ENCODE measurements at regions not wholly inside any gene's neighbourhood (a gene's known extent, or its start where the extent isn't known, plus 50 kb on each side); places are given as distances from the start of the nearest gene placed in this dataset.

DNA sequence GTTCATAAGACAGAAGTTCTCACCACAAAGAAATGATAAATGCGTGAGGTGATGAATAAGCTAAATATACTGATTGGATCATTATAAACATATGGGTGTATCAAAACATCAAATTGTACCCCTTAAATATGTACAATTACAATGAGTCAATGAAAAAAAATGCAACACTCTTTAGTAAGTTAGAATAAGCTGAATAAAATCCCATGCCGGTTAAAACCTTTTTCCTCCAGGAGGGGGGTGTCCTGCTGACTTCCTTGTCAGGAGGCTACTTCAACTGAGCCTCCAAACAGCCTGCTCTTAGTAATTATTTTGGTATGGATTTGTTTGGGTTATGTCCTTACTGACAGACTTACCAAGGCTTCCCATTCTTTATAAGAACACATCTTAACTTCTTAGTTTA lies 649.1 kb downstream of the INHBA start:
- no peak for DNase-seq
- Mint-ChIP-seq H3K4me1 (no peaks in the 10 kb centered on the region), H3K36me3 (ENCODE audit: low read depth) (no peaks in the 10 kb centered on the region)

GRCh38 chr7:41052736-41053135 lies 650.2 kb downstream of the INHBA start:
- POLR2A ChIA-PET: no interaction called here

More for the DNA sequence above, 649.1 kb downstream of the INHBA start:
- Mint-ChIP-seq H3K27ac (no peak overlapping the region), H3K9me3 (peaks cover 48% of the 10 kb centered on the region), H3K4me3 (no peak overlapping the region), H3K27me3 (no peaks in the 10 kb centered on the region)
- POLR2A ChIA-PET: no interaction called here
- CTCF ChIA-PET: no interaction called here

DNA sequence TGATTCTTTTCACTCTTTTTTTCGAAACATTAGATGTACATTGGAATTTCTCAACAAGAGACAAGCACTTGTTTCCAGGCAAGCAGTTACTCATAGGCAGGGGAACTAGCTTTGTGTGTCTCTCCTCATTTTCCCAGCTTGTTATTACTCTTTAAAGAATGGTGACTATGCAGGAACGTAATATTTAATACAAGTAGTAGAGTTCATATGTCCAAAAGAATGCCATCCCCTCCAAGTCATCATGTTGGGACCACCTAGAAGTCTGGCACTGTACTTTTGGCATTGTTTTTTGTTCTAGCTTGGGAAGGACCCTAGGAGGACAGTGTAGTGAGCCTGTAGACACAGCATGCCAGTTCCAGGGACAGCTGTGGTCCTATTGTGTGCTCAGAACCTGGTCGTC lies 650.7 kb downstream of the INHBA start:
- peaks cover 40% of the 10 kb centered on the region for H3K9me3 Mint-ChIP-seq
- ChIA-PET CTCF (no interaction called here), POLR2A (no interaction called here)
- no peaks in the 10 kb centered on the region for H3K4me1 Mint-ChIP-seq
- H3K27ac Mint-ChIP-seq: no peak overlapping the region
- H3K27me3 Mint-ChIP-seq: no peaks in the 10 kb centered on the region
- H3K4me3 Mint-ChIP-seq: no peak overlapping the region
- DNase-seq: no peak
- no peaks in the 10 kb centered on the region for H3K36me3 Mint-ChIP-seq (ENCODE audit: low read depth)

More at GRCh38 chr7:41052736-41053135, 650.2 kb downstream of the INHBA start:
- Mint-ChIP-seq H3K27ac (no peak overlapping the region), H3K27me3 (no peaks in the 10 kb centered on the region), H3K36me3 (ENCODE audit: low read depth) (no peaks in the 10 kb centered on the region), H3K4me1 (no peaks in the 10 kb centered on the region), H3K4me3 (no peak overlapping the region), H3K9me3 (peaks cover 42% of the 10 kb centered on the region)
- DNase-seq: no peak
- CTCF ChIA-PET: no interaction called here

DNA sequence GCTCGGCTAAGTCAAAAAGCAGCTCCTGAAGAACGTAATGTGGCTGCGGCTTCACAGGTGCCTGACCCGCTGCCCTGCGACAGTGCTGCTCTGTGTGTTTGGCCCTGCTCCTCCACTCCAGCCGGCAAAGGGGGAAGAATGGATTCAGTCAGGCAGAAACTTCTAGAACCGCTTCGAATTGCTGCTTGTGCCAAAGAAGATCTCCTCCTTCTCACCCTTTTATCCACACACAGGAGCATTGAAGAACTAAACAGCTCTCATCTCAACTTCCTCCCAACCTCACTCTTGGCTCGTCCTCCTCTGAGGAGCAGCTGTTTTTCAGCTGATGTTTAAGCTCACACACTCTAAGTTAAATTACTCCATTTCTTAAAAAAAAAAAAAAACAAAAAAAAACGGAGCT lies 651.4 kb downstream of the INHBA start:
- DNase-seq: no peak
- H3K4me3 Mint-ChIP-seq: no peak overlapping the region
- ChIA-PET POLR2A (no interaction called here), CTCF (no interaction called here)
- no peak overlapping the region for H3K27ac Mint-ChIP-seq
- no peaks in the 10 kb centered on the region for H3K36me3 Mint-ChIP-seq (ENCODE audit: low read depth)
- no peaks in the 10 kb centered on the region for H3K27me3 Mint-ChIP-seq
- peaks cover 36% of the 10 kb centered on the region for H3K9me3 Mint-ChIP-seq
- H3K4me1 Mint-ChIP-seq: no peaks in the 10 kb centered on the region

DNA sequence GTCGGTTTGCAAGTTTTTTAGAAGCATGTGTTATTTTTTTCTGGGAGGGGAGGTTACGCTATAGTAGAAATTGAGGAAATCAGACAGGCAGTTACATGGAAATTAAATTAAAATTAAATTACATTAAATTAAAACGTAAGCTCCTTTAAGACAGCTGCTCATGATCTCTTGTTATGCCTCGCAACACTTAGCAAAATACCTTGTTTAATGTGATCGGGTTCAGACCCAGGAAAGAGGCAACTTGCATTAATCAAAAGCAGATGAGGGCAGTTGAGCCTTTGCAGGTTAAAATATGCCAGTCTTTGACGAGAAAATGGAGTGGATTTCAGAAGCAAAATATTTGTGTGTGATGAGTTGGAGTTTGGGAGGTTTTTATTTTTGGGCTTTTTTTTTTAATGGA lies 651.8 kb downstream of the INHBA start:
- H3K27me3 Mint-ChIP-seq: no peaks in the 10 kb centered on the region
- no peak overlapping the region for H3K27ac Mint-ChIP-seq
- H3K4me3 Mint-ChIP-seq: no peak overlapping the region
- DNase-seq: no peak
- H3K4me1 Mint-ChIP-seq: no peaks in the 10 kb centered on the region
- no peaks in the 10 kb centered on the region for H3K36me3 Mint-ChIP-seq (ENCODE audit: low read depth)
- H3K9me3 Mint-ChIP-seq: peaks cover 32% of the 10 kb centered on the region
- POLR2A ChIA-PET: no interaction called here
- CTCF ChIA-PET: no interaction called here

- Mint-ChIP-seq H3K9me3 (peaks cover 26% of the 10 kb centered on the region), H3K4me1 (no peaks in the 10 kb centered on the region), H3K27ac (no peak overlapping the region), H3K27me3 (no peaks in the 10 kb centered on the region), H3K4me3 (no peak overlapping the region), H3K36me3 (ENCODE audit: low read depth) (no peaks in the 10 kb centered on the region)
- ChIA-PET POLR2A (no interaction called here), CTCF (no interaction called here)
- DNase-seq: no peak
Observed at GRCh38 chr7:41048771-41049170, 654.1 kb downstream of the INHBA start.

- no peaks in the 10 kb centered on the region for H3K4me1 Mint-ChIP-seq
- no peaks in the 10 kb centered on the region for H3K36me3 Mint-ChIP-seq (ENCODE audit: low read depth)
- ChIA-PET POLR2A (no interaction called here), CTCF (interaction anchor here (0.6 kb wide), 1 partner anchor 729 kb away, joined by 3 read pairs; no protein-coding TSS in a partner anchor)
- H3K27me3 Mint-ChIP-seq: no peaks in the 10 kb centered on the region
- H3K4me3 Mint-ChIP-seq: no peak overlapping the region
- no peak overlapping the region for H3K27ac Mint-ChIP-seq
- H3K9me3 Mint-ChIP-seq: peaks cover 24% of the 10 kb centered on the region
- no peak for DNase-seq
Observed at GRCh38 chr7:41047789-41048191, 655.1 kb downstream of the INHBA start.

DNA sequence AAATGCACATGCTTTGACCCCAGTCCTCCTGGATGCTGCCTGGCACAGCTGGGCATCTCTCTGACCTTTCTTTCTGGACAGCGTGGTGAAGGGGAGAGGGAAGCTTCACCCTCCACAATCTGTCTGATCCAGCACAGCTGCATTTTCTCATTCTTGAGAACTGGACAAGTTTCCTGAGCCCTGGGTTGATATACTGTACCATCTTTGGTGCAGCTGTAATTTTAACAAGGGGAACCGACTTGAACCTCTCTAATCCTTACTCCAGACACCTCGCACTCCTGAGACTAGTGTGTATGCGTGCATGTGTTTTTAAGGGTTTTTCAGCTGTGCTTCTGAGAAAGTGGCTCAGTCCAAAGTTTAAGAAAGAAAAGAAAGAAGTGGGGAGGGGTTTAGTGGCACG lies 655.7 kb downstream of the INHBA start:
- ChIA-PET CTCF (interaction anchor here (0.6 kb wide), 1 partner anchor 730 kb away, joined by 3 read pairs; no protein-coding TSS in a partner anchor), POLR2A (no interaction called here)
- Mint-ChIP-seq H3K4me1 (no peaks in the 10 kb centered on the region), H3K36me3 (ENCODE audit: low read depth) (no peaks in the 10 kb centered on the region), H3K27ac (no peak overlapping the region), H3K4me3 (no peak overlapping the region), H3K27me3 (no peaks in the 10 kb centered on the region), H3K9me3 (peaks cover 22% of the 10 kb centered on the region)
- DNase-seq: no peak

GRCh38 chr7:41046776-41047175 lies 656.1 kb downstream of the INHBA start:
- H3K27me3 Mint-ChIP-seq: no peaks in the 10 kb centered on the region
- peaks cover 19% of the 10 kb centered on the region for H3K9me3 Mint-ChIP-seq
- no peaks in the 10 kb centered on the region for H3K36me3 Mint-ChIP-seq (ENCODE audit: low read depth)
- ChIA-PET POLR2A (no interaction called here), CTCF (no interaction called here)
- H3K4me3 Mint-ChIP-seq: no peak overlapping the region
- no peak overlapping the region for H3K27ac Mint-ChIP-seq
- H3K4me1 Mint-ChIP-seq: no peaks in the 10 kb centered on the region
- DNase-seq: no peak

DNA sequence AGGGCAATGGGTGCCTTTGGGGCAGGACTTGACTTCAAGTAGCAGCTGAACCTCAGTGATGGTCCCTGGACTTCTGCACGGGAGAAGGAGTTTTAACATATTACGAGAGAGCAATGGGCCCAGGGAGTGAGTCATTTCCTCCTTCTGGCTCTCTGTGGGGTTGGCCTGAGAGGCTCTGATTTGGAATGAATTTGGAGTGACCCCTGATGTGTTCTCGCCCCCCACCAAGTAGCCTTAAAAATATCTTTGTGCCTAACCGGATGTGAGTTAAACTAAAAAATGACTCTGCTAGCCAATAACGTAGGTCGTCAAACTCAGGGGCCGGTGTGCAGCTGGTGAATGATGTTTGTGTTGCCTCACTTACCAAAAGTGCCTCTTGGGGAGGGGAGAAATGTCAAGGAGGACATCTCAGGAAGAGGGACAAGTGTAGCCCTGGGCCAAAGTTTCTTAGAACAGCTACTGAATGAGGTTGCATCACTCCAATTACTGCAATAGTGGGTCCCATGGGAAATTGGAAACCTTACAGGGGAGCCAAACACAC lies 656.6 kb downstream of the INHBA start:
- Mint-ChIP-seq H3K36me3 (ENCODE audit: low read depth) (no peaks in the 10 kb centered on the region), H3K9me3 (peaks cover 17% of the 10 kb centered on the region), H3K4me3 (no peak overlapping the region), H3K4me1 (no peaks in the 10 kb centered on the region), H3K27ac (no peak overlapping the region), H3K27me3 (no peaks in the 10 kb centered on the region)
- ChIA-PET CTCF (no interaction called here), POLR2A (no interaction called here)
- DNase-seq: no peak

DNA sequence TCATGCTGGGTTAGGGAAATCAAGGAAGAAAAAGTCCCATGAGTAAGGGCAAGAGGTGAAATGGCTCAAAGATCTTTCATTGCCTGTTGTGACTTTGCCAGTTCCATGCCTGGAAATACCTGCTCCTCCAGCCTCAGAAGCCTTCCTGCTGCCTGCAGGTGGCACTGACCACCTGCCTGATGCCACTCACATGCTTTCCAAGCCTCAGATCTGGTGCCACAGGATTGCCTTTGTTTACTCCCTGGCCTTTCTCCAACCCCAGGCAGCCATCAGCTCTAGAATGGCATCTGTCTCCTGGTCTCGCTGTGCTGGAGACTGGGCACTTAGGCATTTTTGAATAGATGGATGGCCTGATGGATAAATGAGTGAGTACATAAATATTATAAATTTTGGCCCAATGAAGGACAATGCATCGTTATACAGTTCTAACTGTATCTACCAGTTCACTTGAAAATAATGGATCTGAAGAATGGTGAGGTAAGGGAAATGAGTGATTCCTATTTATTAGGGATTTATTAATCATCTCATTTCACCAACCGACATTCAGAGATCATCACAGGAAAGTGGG lies 657.2 kb downstream of the INHBA start:
- Mint-ChIP-seq H3K36me3 (ENCODE audit: low read depth) (no peaks in the 10 kb centered on the region), H3K4me3 (no peak overlapping the region), H3K4me1 (no peaks in the 10 kb centered on the region), H3K27me3 (no peaks in the 10 kb centered on the region), H3K9me3 (peaks cover 14% of the 10 kb centered on the region), H3K27ac (no peak overlapping the region)
- DNase-seq: no peak
- POLR2A ChIA-PET: no interaction called here
- CTCF ChIA-PET: no interaction called here

GRCh38 chr7:41039981-41040380 lies 662.9 kb downstream of the INHBA start:
- no peak for DNase-seq
- Mint-ChIP-seq H3K9me3 (peaks cover 9% of the 10 kb centered on the region), H3K36me3 (ENCODE audit: low read depth) (no peaks in the 10 kb centered on the region), H3K27me3 (no peaks in the 10 kb centered on the region), H3K4me1 (no peaks in the 10 kb centered on the region), H3K27ac (no peak overlapping the region), H3K4me3 (no peak overlapping the region)
- ChIA-PET CTCF (no interaction called here), POLR2A (no interaction called here)

GRCh38 chr7:41039386-41039953 lies 663.4 kb downstream of the INHBA start:
- POLR2A ChIA-PET: no interaction called here
- peaks cover 7% of the 10 kb centered on the region for H3K9me3 Mint-ChIP-seq
- no peaks in the 10 kb centered on the region for H3K36me3 Mint-ChIP-seq (ENCODE audit: low read depth)
- no peak overlapping the region for H3K4me3 Mint-ChIP-seq
- no peaks in the 10 kb centered on the region for H3K4me1 Mint-ChIP-seq
- DNase-seq: no peak
- H3K27ac Mint-ChIP-seq: no peak overlapping the region
- CTCF ChIA-PET: no interaction called here
- no peaks in the 10 kb centered on the region for H3K27me3 Mint-ChIP-seq

- ChIA-PET CTCF (no interaction called here), POLR2A (no interaction called here)
- Mint-ChIP-seq H3K4me3 (no peak overlapping the region), H3K27ac (no peak overlapping the region), H3K27me3 (no peaks in the 10 kb centered on the region), H3K4me1 (no peaks in the 10 kb centered on the region), H3K9me3 (peaks cover 8% of the 10 kb centered on the region), H3K36me3 (ENCODE audit: low read depth) (no peaks in the 10 kb centered on the region)
- no peak for DNase-seq
Observed at GRCh38 chr7:41038211-41038610, 664.7 kb downstream of the INHBA start.
